ENCODE measurements at regions not wholly inside any gene's neighbourhood (a gene's known extent, or its start where the extent isn't known, plus 50 kb on each side); places are given as distances from the start of the nearest gene placed in this dataset.

GRCh38 chrX:147757750-147758149 is 154.0 kb upstream of the FMR1 start:
- TF ChIP-seq CTCF (IDR thresholded peaks at IDR 0.05; ENCODE audit: insufficient read depth, low read depth, low read length) = no peak
- no peak overlapping the region for H3K4me3 ChIP-seq (ENCODE audit: low read depth, low read length)
- no peak for DNase-seq (ENCODE audit: low read depth)

DNA sequence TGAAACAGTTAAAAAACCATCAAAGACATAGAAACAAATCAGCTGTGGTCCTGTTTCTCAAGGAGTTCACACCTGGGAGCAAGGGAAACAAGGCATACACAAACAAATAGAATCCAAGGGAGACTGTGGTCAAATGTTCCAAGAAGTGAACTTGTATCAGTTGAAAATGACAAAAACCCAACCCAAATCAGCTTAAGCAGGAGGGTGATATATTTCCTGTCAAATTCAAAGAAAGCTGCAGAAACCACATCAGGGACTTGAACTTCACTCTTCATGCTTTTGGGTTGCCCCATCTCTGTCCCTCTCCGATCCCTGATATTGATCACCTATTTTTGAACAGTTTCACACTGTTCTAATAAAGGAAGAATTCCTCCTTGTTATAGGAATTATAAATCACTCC is 148.6 kb upstream of the FMR1 start:
- TF ChIP-seq CTCF (IDR thresholded peaks at IDR 0.05; ENCODE audit: insufficient read depth, low read depth, low read length) = no peak
- no peak for DNase-seq (ENCODE audit: low read depth)
- no peak overlapping the region for H3K4me3 ChIP-seq (ENCODE audit: low read depth, low read length)

- no peak for DNase-seq (ENCODE audit: low read depth)
- TF ChIP-seq CTCF (IDR thresholded peaks at IDR 0.05; ENCODE audit: insufficient read depth, low read depth, low read length) = no peak
- H3K4me3 ChIP-seq (ENCODE audit: low read depth, low read length) = no peak overlapping the region
Measured at GRCh38 chrX:147764868-147765267, 146.9 kb upstream of the FMR1 start.

- no peak overlapping the region for H3K4me3 ChIP-seq (ENCODE audit: low read depth, low read length)
- no peak for DNase-seq (ENCODE audit: low read depth)
- TF ChIP-seq CTCF (IDR thresholded peaks at IDR 0.05; ENCODE audit: insufficient read depth, low read depth, low read length) = no peak
Measured at GRCh38 chrX:147770858-147771257, 140.9 kb upstream of the FMR1 start.

GRCh38 chrX:147776988-147777387 is 134.7 kb upstream of the FMR1 start:
- H3K4me3 ChIP-seq (ENCODE audit: low read depth, low read length) = no peak overlapping the region
- DNase-seq (ENCODE audit: low read depth) = no peak
- no peak for TF ChIP-seq CTCF (IDR thresholded peaks at IDR 0.05; ENCODE audit: insufficient read depth, low read depth, low read length)

DNA sequence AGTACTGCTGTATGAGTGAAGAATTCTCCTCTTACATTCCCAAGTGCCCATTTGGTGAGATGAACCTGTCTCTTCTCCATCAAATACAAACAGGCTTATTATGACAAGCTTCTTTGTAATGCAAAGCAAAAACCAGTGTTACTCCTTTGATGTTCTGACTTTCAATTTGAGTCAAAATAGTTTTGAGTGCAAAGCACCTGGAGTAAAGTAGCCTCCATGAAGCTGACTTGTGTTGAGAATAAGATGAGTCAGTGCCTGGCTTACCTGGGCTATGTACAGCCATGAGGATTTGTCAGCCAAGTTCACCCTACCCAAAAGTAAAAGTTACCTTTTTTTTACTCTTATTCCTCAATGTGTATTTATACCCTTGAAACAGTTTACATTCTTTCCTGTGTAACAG is 132.5 kb upstream of the FMR1 start:
- DNase-seq (ENCODE audit: low read depth) = no peak
- H3K4me3 ChIP-seq (ENCODE audit: low read depth, low read length) = no peak overlapping the region
- no peak for TF ChIP-seq CTCF (IDR thresholded peaks at IDR 0.05; ENCODE audit: insufficient read depth, low read depth, low read length)

DNA sequence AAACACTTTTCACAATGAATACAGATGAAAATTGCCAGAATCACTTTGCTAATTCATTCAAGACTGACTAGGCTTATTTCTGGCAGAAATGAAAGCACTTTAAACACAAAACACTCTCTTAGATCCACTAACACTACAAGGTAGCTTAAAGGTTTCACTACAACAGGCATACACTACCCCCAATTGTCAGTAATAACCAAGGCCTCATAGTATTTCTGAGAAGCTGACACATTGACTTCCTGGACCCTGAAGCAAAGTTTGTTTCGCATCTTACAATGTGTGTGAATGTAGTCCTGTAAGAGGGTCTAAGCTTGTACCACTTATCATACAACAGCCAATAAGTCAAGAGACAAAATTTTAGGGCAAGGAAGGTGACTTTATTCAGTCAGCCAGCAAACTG is 129.9 kb upstream of the FMR1 start:
- no peak for TF ChIP-seq CTCF (IDR thresholded peaks at IDR 0.05; ENCODE audit: insufficient read depth, low read depth, low read length)
- no peak overlapping the region for H3K4me3 ChIP-seq (ENCODE audit: low read depth, low read length)
- DNase-seq (ENCODE audit: low read depth) = no peak

Measured in fibroblast of villous mesenchyme (primary cell).